Liver (tissue), 8 donors: ENCODE measurements at regions not wholly inside any gene's neighbourhood (a gene's known extent, or its start where the extent isn't known, plus 50 kb on each side); places are given as distances from the start of the nearest gene placed in this dataset.

ENCODE experiments used
- DNase-seq: peaks from one replicate; pipeline ENCODE4 v3.0.0-alpha.2; 2017; ENCODE audit warnings: low spot score
- H3K27ac ChIP-seq, 2 donors: one replicate each; pipeline ENCODE4 v1.7.0; 2013; ENCODE audit warnings: inconsistent platforms in 2 of 2, low read length in 2 of 2, control low read depth in 1 of 2, low read depth in 1 of 2, mild to moderate bottlenecking in 1 of 2
- H3K27me3 ChIP-seq, 4 donors: one replicate each; pipeline versions ENCODE4 v1.6.1 to v1.7.0; 2013; ENCODE audit warnings: low read length in 3 of 4, inconsistent platforms in 1 of 4, mild to moderate bottlenecking in 1 of 4, moderate library complexity in 1 of 4; ENCODE audit not compliant: control insufficient read depth in 4 of 4, insufficient read depth in 4 of 4
- H3K36me3 ChIP-seq, 4 donors: one replicate each; pipeline versions ENCODE4 v1.6.1 to v1.7.0; 2013; ENCODE audit warnings: low read length in 3 of 4, mild to moderate bottlenecking in 3 of 4, low read depth in 1 of 4, moderate library complexity in 1 of 4; ENCODE audit not compliant: control insufficient read depth in 4 of 4, insufficient read depth in 3 of 4
- H3K4me1 ChIP-seq, 4 donors: one replicate each; pipeline versions ENCODE4 v1.6.1 to v1.7.0; 2013; ENCODE audit warnings: low read length in 3 of 4, mild to moderate bottlenecking in 3 of 4, moderate library complexity in 1 of 4; ENCODE audit not compliant: control insufficient read depth in 4 of 4, insufficient read depth in 4 of 4
- H3K4me3 ChIP-seq, 3 donors: one replicate each; pipeline versions ENCODE4 v1.6.1 to v1.7.0; 2013; ENCODE audit warnings: low read length in 3 of 3, control low read depth in 1 of 3, low read depth in 1 of 3, mild to moderate bottlenecking in 1 of 3
- H3K9ac ChIP-seq, 2 donors: one replicate each; pipeline ENCODE4 v1.7.0; 2013; ENCODE audit warnings: low read length in 2 of 2, mild to moderate bottlenecking in 2 of 2, moderate library complexity in 2 of 2, control low read depth in 1 of 2, low read depth in 1 of 2
- H3K9me3 ChIP-seq, 4 donors: one replicate each; pipeline versions ENCODE4 v1.6.1 to v1.7.0; 2013; ENCODE audit warnings: low read length in 3 of 4; ENCODE audit not compliant: control insufficient read depth in 4 of 4
- EGR1 ChIP-seq, 2 donors: IDR thresholded peaks; 2 replicates each; pipeline ENCODE4 v1.6.1; 2016 to 2018; ENCODE audit warnings: antibody characterized with exemption in 2 of 2, low read depth in 2 of 2
- FOXA2 ChIP-seq: IDR thresholded peaks from 2 replicates; pipeline ENCODE4 v1.6.1; 2016; ENCODE audit warnings: antibody characterized with exemption
- GABPA ChIP-seq, 2 donors: IDR thresholded peaks in 1 of 2; conservative IDR thresholded peaks in 1 of 2; 2 replicates each; pipeline ENCODE4 v1.6.1; 2016; ENCODE audit warnings: antibody characterized with exemption in 2 of 2, mild to moderate bottlenecking in 1 of 2, moderate library complexity in 1 of 2
- HNF4A ChIP-seq, 2 donors: conservative IDR thresholded peaks; 2 replicates each; pipeline ENCODE4 v1.6.1; 2016; ENCODE audit warnings: antibody characterized with exemption in 2 of 2, mild to moderate bottlenecking in 2 of 2
- HNF4G ChIP-seq: IDR thresholded peaks from 2 replicates; pipeline ENCODE4 v1.6.1; 2016; ENCODE audit warnings: antibody characterized with exemption
- JUND ChIP-seq, 2 donors: IDR thresholded peaks; 2 replicates each; pipeline ENCODE4 v1.6.1; 2016; ENCODE audit warnings: antibody characterized with exemption in 2 of 2
- NR2F2 ChIP-seq: IDR thresholded peaks from 2 replicates; pipeline ENCODE4 v1.6.1; 2016; ENCODE audit warnings: antibody characterized with exemption
- RXRA ChIP-seq, 2 donors: IDR thresholded peaks; 2 replicates each; pipeline ENCODE4 v1.6.1; 2017 to 2018; ENCODE audit warnings: antibody characterized with exemption in 2 of 2, mild to moderate bottlenecking in 1 of 2
- SP1 ChIP-seq: IDR thresholded peaks from 2 replicates; pipeline ENCODE4 v1.6.1; 2018; ENCODE audit warnings: antibody characterized with exemption, mild to moderate bottlenecking
- TAF1 ChIP-seq: conservative IDR thresholded peaks from 2 replicates; pipeline ENCODE4 v1.6.1; 2016; ENCODE audit warnings: antibody characterized with exemption, mild to moderate bottlenecking
- YY1 ChIP-seq: IDR thresholded peaks from 2 replicates; pipeline ENCODE4 v1.6.1; 2016; ENCODE audit warnings: antibody characterized with exemption, mild to moderate bottlenecking
- WGBS: extraction: QIAGEN DNeasy Blood & Tissue Kit; methylation state at CpG from one replicate; pipeline ENCODE4 v1.1.7; 2013; 5-methylcytosine and 5-hydroxymethylcytosine counted together
- TF ChIP-seq, protein P1 (sequence below): IDR thresholded peaks from 2 replicates; pipeline ENCODE4 v1.6.1; 2016; ENCODE audit warnings: antibody characterized with exemption, mild to moderate bottlenecking
- TF ChIP-seq, protein P2 (sequence below): fragments of 150-350 bp; IDR thresholded peaks from 2 replicates; pipeline ENCODE4 v1.5.1; 2017; ENCODE audit warnings: improper control_type of control experiment, low read depth, low read length; ENCODE audit not compliant: missing input control
- TF ChIP-seq, protein P3 (sequence below): IDR thresholded peaks from 2 replicates; pipeline ENCODE4 v1.6.1; 2016; ENCODE audit warnings: antibody characterized with exemption
- TF ChIP-seq, protein P4 (sequence below): IDR thresholded peaks from 2 replicates; pipeline ENCODE4 v1.6.1; 2016; ENCODE audit warnings: antibody characterized with exemption
- donor health status: healthy.
- donor health status: healthy.
- donor health status: healthy.
- donor health status: healthy.
- donor health status: healthy.

DNA sequence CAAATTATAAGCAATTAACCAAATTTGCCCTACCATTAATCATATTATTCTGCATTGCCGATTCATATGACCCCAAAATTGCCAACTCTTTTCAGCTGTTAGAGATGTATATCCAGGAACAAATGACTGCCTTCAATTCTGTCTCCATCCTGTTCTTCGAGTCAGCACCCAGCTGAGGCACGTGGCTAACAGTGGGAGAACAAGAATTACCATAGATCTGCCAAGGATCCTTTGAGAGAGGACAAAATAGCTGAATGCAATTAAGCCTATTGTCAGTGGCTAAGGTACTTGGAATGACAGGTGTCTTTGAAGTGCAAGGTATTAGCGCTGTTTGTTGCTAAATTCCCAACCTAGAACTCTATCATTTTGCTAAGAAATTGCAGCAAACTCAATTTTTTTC, 426.1 kb downstream of the TSHZ3 start:
- Histone ChIP-seq H3K4me1 (no peaks in the 10 kb centered on the region), H3K9ac (no peak overlapping the region), H3K36me3 (no peaks in the 10 kb centered on the region), H3K27ac (no peak overlapping the region), H3K27me3 (peaks cover 0 to 10% (median 1%) of the 10 kb centered on the region in 4 donors), H3K4me3 (no peak overlapping the region), H3K9me3 (peaks cover 0 to 1% (median 0%) of the 10 kb centered on the region in 4 donors)
- TF ChIP-seq GABPA (IDR thresholded peaks at IDR 0.05 in 1 of 2, conservative IDR thresholded peaks at IDR 0.05 in 1 of 2) (no peak), JUND (IDR thresholded peaks at IDR 0.05) (no peak), YY1 (no peak), HNF4A (conservative IDR thresholded peaks at IDR 0.05) (no peak), NR2F2 (no peak), SP1 (no peak), RXRA (IDR thresholded peaks at IDR 0.05) (no peak)
- TF ChIP-seq, protein P1, sequence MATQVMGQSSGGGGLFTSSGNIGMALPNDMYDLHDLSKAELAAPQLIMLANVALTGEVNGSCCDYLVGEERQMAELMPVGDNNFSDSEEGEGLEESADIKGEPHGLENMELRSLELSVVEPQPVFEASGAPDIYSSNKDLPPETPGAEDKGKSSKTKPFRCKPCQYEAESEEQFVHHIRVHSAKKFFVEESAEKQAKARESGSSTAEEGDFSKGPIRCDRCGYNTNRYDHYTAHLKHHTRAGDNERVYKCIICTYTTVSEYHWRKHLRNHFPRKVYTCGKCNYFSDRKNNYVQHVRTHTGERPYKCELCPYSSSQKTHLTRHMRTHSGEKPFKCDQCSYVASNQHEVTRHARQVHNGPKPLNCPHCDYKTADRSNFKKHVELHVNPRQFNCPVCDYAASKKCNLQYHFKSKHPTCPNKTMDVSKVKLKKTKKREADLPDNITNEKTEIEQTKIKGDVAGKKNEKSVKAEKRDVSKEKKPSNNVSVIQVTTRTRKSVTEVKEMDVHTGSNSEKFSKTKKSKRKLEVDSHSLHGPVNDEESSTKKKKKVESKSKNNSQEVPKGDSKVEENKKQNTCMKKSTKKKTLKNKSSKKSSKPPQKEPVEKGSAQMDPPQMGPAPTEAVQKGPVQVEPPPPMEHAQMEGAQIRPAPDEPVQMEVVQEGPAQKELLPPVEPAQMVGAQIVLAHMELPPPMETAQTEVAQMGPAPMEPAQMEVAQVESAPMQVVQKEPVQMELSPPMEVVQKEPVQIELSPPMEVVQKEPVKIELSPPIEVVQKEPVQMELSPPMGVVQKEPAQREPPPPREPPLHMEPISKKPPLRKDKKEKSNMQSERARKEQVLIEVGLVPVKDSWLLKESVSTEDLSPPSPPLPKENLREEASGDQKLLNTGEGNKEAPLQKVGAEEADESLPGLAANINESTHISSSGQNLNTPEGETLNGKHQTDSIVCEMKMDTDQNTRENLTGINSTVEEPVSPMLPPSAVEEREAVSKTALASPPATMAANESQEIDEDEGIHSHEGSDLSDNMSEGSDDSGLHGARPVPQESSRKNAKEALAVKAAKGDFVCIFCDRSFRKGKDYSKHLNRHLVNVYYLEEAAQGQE, result no peak
- TF ChIP-seq, protein P2, sequence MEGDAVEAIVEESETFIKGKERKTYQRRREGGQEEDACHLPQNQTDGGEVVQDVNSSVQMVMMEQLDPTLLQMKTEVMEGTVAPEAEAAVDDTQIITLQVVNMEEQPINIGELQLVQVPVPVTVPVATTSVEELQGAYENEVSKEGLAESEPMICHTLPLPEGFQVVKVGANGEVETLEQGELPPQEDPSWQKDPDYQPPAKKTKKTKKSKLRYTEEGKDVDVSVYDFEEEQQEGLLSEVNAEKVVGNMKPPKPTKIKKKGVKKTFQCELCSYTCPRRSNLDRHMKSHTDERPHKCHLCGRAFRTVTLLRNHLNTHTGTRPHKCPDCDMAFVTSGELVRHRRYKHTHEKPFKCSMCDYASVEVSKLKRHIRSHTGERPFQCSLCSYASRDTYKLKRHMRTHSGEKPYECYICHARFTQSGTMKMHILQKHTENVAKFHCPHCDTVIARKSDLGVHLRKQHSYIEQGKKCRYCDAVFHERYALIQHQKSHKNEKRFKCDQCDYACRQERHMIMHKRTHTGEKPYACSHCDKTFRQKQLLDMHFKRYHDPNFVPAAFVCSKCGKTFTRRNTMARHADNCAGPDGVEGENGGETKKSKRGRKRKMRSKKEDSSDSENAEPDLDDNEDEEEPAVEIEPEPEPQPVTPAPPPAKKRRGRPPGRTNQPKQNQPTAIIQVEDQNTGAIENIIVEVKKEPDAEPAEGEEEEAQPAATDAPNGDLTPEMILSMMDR, result no peak
- DNase-seq, result no peak
- WGBS, result 59% methylated on average over 4 of the region's 4 CpGs

DNA sequence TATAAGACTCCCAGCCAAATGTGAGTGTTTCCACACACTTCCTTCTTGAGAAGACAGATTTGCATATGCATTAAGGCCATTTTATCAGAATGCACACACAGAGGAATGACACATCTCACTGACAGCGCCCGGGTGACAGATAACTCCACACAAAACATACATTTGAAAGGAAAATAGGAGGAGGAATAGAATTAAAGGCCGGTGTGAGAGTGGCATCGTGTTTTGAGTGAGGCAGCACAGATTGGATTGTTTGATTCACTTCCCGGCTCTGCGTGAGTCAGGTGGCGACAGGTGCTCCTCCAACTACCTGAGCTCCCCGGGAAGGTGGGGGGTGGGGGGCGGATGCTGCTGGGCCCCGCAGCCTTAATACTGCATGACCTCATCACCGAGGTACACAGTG, 429.0 kb downstream of the TSHZ3 start:
- no peaks in the 10 kb centered on the region for H3K9me3 ChIP-seq
- no peaks in the 10 kb centered on the region for H3K4me1 ChIP-seq
- TF ChIP-seq EGR1 (IDR thresholded peaks at IDR 0.05; ENCODE audit: low read depth in 2 of 2) (no peak), JUND (IDR thresholded peaks at IDR 0.05) (no peak), FOXA2 (no peak), HNF4G (no peak), YY1 (no peak), NR2F2 (no peak), HNF4A (conservative IDR thresholded peaks at IDR 0.05) (no peak), TAF1 (no peak)
- TF ChIP-seq, protein P3, sequence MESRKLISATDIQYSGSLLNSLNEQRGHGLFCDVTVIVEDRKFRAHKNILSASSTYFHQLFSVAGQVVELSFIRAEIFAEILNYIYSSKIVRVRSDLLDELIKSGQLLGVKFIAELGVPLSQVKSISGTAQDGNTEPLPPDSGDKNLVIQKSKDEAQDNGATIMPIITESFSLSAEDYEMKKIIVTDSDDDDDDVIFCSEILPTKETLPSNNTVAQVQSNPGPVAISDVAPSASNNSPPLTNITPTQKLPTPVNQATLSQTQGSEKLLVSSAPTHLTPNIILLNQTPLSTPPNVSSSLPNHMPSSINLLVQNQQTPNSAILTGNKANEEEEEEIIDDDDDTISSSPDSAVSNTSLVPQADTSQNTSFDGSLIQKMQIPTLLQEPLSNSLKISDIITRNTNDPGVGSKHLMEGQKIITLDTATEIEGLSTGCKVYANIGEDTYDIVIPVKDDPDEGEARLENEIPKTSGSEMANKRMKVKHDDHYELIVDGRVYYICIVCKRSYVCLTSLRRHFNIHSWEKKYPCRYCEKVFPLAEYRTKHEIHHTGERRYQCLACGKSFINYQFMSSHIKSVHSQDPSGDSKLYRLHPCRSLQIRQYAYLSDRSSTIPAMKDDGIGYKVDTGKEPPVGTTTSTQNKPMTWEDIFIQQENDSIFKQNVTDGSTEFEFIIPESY, result no peak
- TF ChIP-seq, protein P1, result no peak
- TF ChIP-seq, protein P2, result no peak
- TF ChIP-seq, protein P4, sequence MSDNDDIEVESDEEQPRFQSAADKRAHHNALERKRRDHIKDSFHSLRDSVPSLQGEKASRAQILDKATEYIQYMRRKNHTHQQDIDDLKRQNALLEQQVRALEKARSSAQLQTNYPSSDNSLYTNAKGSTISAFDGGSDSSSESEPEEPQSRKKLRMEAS, result no peak
- H3K4me3 ChIP-seq, result no peak overlapping the region
- H3K27me3 ChIP-seq, result peaks cover 0 to 13% (median 1%) of the 10 kb centered on the region in 4 donors
- H3K9ac ChIP-seq, result no peak overlapping the region
- no peak for DNase-seq
- WGBS, result 43% methylated on average over 11 of the region's 11 CpGs
- H3K27ac ChIP-seq, result no peak overlapping the region
- H3K36me3 ChIP-seq, result no peaks in the 10 kb centered on the region
